ENCODE measurements at regions not wholly inside any gene's neighbourhood (a gene's known extent, or its start where the extent isn't known, plus 50 kb on each side); places are given as distances from the start of the nearest gene placed in this dataset.

DNA sequence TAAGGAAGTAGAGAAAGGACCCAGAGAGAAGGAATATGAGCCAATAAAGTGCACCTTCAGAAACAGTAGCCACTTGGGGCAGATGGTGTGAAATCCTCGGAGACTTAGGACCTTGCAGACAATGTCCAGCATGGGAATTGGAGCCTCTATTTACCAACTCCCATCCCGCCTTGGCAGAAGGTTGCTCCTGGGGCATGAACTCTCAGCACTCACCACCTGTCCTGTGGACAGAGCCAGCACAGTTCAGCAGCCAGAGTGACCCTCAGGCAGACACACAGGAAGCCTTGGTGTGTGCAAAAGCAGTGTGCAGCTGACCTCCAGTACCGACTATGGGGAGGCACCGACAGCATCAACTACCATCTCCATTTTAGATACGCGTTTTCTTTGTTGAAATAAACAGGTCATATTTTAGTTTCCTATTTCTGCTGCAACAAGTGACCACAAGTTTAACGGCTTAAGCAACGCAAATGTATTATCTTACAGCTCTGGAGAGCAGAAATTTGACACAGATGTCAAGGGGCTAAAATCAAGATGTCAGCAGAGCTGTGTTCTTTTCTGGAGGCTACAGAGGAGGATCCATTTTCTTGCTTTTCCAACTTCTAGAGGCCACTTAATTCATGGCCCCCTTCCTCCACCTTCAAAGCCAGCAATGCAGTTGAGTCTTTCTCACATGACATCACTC lies 428.1 kb downstream of the MED13L start:
- no peak overlapping the region for H3K4me2 ChIP-seq (ENCODE audit: insufficient read depth in 1 of 2, low read depth in 2 of 2, low read length in 2 of 2)
- H3K36me3 ChIP-seq (ENCODE audit: control insufficient read depth in 2 of 4, insufficient read depth in 4 of 4, low read length in 3 of 4), result no peaks in the 10 kb centered on the region
- H3K18ac ChIP-seq (ENCODE audit: extremely low read depth, low read length), result no peak overlapping the region
- H3K23ac ChIP-seq (ENCODE audit: insufficient read length), result no peak overlapping the region
- H2BK120ac ChIP-seq (replicated peaks; ENCODE audit: low read depth, low read length), result no peak overlapping the region
- H2AK5ac ChIP-seq (ENCODE audit: low read depth, low read length), result no peak overlapping the region
- H3K79me2 ChIP-seq (ENCODE audit: control insufficient read depth in 1 of 2, insufficient read depth in 2 of 2, low read length in 2 of 2), result no peaks in the 10 kb centered on the region
- no peak overlapping the region for H3K27ac ChIP-seq (ENCODE audit: low read depth, low read length)
- POLR2A ChIA-PET (ENCODE audit: partially characterized antibody), result no interaction called here
- no peaks in the 10 kb centered on the region for H3K27me3 ChIP-seq (replicated peaks in 1 of 4; ENCODE audit: control insufficient read depth in 3 of 4, extremely low read depth in 1 of 4, insufficient read depth in 3 of 4, low read length in 3 of 4)
- H3K9ac ChIP-seq (replicated peaks in 1 of 4; ENCODE audit: extremely low read depth in 1 of 4, low read depth in 3 of 4, low read length in 3 of 4), result no peak overlapping the region
- H2AFZ ChIP-seq (ENCODE audit: low read length), result no peak overlapping the region; the same call in 1 of the 2 replicates
- peaks cover 0 to 5% of the 10 kb centered on the region in 2 experiments; a peak in 1 of 4 replicates for H3K9me3 ChIP-seq (ENCODE audit: insufficient read depth in 2 of 2, low read depth in 1 of 2, low read length in 1 of 2)
- H4K91ac ChIP-seq (replicated peaks; ENCODE audit: insufficient read length, low read length), result no peak overlapping the region
- H2BK20ac ChIP-seq (ENCODE audit: low read length), result no peak overlapping the region
- no peak overlapping the region for H3K4me3 ChIP-seq (ENCODE audit: extremely low read depth in 1 of 4, insufficient read depth in 2 of 4, low read depth in 3 of 4, low read length in 4 of 4)
- H4K8ac ChIP-seq (ENCODE audit: extremely low read depth, insufficient read depth, low read length), result no peak overlapping the region
- H3K4me1 ChIP-seq (replicated peaks in 1 of 4; ENCODE audit: control insufficient read depth in 3 of 4, insufficient read depth in 4 of 4, low read length in 3 of 4), result no peaks in the 10 kb centered on the region
- H3K79me1 ChIP-seq (ENCODE audit: low read depth, low read length), result no peaks in the 10 kb centered on the region
- H2BK12ac ChIP-seq (ENCODE audit: low read depth, low read length), result no peak overlapping the region
- H3K14ac ChIP-seq (ENCODE audit: insufficient read length), result no peak overlapping the region
- no peak overlapping the region for H3K56ac ChIP-seq (replicated peaks; ENCODE audit: insufficient read length, low read depth, low read length)
- H2BK5ac ChIP-seq (ENCODE audit: low read depth, low read length), result no peak overlapping the region
- H4K5ac ChIP-seq (ENCODE audit: insufficient read length, low read depth, low read length), result no peak overlapping the region
- no peaks in the 10 kb centered on the region for H4K20me1 ChIP-seq (replicated peaks in 1 of 2; ENCODE audit: control insufficient read depth in 1 of 2, insufficient read depth in 2 of 2, low read length in 2 of 2)
- H2BK15ac ChIP-seq (ENCODE audit: low read length), result no peak overlapping the region
- FAIRE-seq (no peak), DNase-seq (ENCODE audit: low read depth in 1 of 2, low spot score in 2 of 2) (no peak)
- WGBS, 2 experiments (ENCODE audit: extremely low coverage in 1 of 2, insufficient coverage in 1 of 2, insufficient read length in 1 of 2, insufficient replicate concordance in 2 of 2, low coverage in 1 of 2, low lambda C conversion rate in 2 of 2, missing lambda C conversion rate in 1 of 2), result 89% methylated on average over 8 of the region's 8 CpGs; no CpG with 5 or more reads in 1 of the 2 experiments
- peaks cover 2% of the 10 kb centered on the region; the same call in 1 of the 2 replicates for H3K23me2 ChIP-seq (ENCODE audit: low read depth, low read length)
- CTCF ChIA-PET (ENCODE audit: partially characterized antibody), result interaction anchor here (0.6 kb wide), 1 partner anchor 1843 kb away, joined by 3 read pairs; no protein-coding TSS in a partner anchor
- H3K4ac ChIP-seq (replicated peaks; ENCODE audit: insufficient read length, low read depth, low read length), result no peak overlapping the region
- TF ChIP-seq RNF2 (IDR thresholded peaks at IDR 0.05; ENCODE audit: borderline replicate concordance, low read depth, low read length, missing control alignments, poor library complexity, severe bottlenecking) (no peak), KDM4A (IDR thresholded peaks at IDR 0.05; ENCODE audit: low read depth, low read length, severe bottlenecking) (no peak), MAFK (IDR thresholded peaks at IDR 0.05; ENCODE audit: low read depth, low read length) (no peak), RXRA (IDR thresholded peaks at IDR 0.05; ENCODE audit: insufficient read depth, low read depth, low read length) (no peak), HDAC6 (IDR thresholded peaks at IDR 0.05; ENCODE audit: low read depth, low read length) (no peak), SRF (IDR thresholded peaks at IDR 0.05; ENCODE audit: low read depth, low read length) (no peak), SUZ12 (IDR thresholded peaks at IDR 0.05; ENCODE audit: low read length) (no peak), BACH1 (IDR thresholded peaks at IDR 0.05; ENCODE audit: low read length) (no peak), TAF7 (optimal IDR thresholded peaks at IDR 0.05; ENCODE audit: borderline replicate concordance, low read depth, low read length) (no peak), PHF8 (conservative IDR thresholded peaks at IDR 0.05; ENCODE audit: low read depth, low read length) (no peak)
- TF ChIP-seq, protein P1, sequence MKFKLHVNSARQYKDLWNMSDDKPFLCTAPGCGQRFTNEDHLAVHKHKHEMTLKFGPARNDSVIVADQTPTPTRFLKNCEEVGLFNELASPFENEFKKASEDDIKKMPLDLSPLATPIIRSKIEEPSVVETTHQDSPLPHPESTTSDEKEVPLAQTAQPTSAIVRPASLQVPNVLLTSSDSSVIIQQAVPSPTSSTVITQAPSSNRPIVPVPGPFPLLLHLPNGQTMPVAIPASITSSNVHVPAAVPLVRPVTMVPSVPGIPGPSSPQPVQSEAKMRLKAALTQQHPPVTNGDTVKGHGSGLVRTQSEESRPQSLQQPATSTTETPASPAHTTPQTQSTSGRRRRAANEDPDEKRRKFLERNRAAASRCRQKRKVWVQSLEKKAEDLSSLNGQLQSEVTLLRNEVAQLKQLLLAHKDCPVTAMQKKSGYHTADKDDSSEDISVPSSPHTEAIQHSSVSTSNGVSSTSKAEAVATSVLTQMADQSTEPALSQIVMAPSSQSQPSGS (IDR thresholded peaks at IDR 0.05; ENCODE audit: low read length), result no peak

Data from H1 (cell line).